ENCODE measurements at regions not wholly inside any gene's neighbourhood (a gene's known extent, or its start where the extent isn't known, plus 50 kb on each side); places are given as distances from the start of the nearest gene placed in this dataset.

GRCh38 chr18:61948846-61949438, 56.1 kb upstream of the RNF152 start:
- no peak for DNase-seq (ENCODE audit: low spot score)

DNA sequence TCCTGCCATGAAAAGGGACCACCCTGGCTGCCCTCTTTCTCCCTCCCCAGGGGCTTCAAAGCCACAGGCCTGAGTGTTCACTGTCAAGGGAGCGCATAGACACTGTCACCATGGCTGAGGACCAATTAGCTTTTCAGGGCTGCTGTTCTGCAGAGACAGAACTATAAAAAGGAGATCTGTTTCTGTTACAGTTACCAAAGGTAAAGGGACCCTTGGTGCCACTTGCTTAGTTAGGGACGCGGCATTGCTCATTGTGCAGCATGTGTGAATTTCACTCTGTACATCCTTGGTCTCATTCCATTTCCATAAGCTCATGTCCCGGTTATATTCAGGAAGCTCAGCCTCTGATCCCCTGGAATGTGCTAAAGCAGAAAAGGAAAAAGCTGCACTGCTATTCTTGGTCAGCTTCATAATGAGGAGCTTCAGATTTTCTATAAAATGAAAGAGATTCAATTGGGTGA, 55.5 kb upstream of the RNF152 start:
- no peak for DNase-seq (ENCODE audit: low spot score)

DNA sequence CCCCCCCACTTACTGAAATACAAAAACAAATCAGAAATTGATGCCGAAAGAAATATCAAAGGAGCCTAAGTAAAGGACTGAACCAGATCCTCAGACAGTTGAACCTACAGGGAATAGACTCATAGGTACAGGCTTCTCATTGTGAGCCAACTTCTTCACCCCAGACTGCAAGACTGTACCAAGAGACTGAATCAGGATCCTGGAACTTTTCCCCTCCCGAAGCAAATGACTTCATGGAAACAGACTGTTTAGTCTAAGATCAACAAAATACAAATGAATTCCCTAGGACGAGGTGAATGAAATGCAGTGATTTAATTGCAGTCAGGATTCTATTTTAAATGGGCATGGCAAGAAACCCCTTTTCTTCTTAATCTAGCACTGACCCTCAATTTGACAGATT, 53.6 kb upstream of the RNF152 start:
- DNase-seq (ENCODE audit: low spot score), result no peak

GRCh38 chr18:61943175-61943964, 50.6 kb upstream of the RNF152 start:
- DNase-seq (ENCODE audit: low spot score), result no peak
